ENCODE measurements at regions not wholly inside any gene's neighbourhood (a gene's known extent, or its start where the extent isn't known, plus 50 kb on each side); places are given as distances from the start of the nearest gene placed in this dataset.

DNA sequence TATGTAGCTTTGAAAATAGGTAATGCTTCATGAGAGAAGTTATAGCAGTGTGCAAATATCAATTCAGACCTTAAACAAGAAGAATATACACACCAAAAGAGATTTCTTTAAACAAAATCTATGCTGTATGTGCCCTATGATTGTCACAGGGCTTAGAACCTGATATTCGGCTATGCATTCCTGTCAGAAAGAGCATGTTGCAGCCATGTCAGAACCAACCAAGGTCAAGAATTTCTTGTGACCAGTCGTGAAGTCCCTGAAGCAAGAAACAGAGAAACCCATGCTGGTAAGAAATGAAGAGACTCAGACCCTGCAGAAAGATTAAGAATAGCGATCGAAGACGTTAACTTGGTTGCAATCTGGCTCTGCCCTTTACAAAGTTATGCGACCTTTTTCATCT, 210.3 kb upstream of the SPIN4 start:
- intact Hi-C loops (cut with DNase I; ENCODE audit: low total_unique reads), result no loop called here
- Histone ChIP-seq H3K9me3 (no peaks in the 10 kb centered on the region), H3K27ac (no peak overlapping the region), H3K4me1 (no peaks in the 10 kb centered on the region), H3K4me3 (peak overlapping the region; percentile 59 to 69), H3K27me3 (no peaks in the 10 kb centered on the region), H3K36me3 (ENCODE audit: low read depth, missing control alignments) (no peaks in the 10 kb centered on the region)
- TF ChIP-seq POLR2A (IDR thresholded peaks at IDR 0.05), result no peak
- TF ChIP-seq, protein P1, sequence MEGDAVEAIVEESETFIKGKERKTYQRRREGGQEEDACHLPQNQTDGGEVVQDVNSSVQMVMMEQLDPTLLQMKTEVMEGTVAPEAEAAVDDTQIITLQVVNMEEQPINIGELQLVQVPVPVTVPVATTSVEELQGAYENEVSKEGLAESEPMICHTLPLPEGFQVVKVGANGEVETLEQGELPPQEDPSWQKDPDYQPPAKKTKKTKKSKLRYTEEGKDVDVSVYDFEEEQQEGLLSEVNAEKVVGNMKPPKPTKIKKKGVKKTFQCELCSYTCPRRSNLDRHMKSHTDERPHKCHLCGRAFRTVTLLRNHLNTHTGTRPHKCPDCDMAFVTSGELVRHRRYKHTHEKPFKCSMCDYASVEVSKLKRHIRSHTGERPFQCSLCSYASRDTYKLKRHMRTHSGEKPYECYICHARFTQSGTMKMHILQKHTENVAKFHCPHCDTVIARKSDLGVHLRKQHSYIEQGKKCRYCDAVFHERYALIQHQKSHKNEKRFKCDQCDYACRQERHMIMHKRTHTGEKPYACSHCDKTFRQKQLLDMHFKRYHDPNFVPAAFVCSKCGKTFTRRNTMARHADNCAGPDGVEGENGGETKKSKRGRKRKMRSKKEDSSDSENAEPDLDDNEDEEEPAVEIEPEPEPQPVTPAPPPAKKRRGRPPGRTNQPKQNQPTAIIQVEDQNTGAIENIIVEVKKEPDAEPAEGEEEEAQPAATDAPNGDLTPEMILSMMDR (IDR thresholded peaks at IDR 0.05), result no peak
- 4 to 5% methylated on average over 6 of the region's 6 CpGs for WGBS, 2 donors
- no peak for DNase-seq

DNA sequence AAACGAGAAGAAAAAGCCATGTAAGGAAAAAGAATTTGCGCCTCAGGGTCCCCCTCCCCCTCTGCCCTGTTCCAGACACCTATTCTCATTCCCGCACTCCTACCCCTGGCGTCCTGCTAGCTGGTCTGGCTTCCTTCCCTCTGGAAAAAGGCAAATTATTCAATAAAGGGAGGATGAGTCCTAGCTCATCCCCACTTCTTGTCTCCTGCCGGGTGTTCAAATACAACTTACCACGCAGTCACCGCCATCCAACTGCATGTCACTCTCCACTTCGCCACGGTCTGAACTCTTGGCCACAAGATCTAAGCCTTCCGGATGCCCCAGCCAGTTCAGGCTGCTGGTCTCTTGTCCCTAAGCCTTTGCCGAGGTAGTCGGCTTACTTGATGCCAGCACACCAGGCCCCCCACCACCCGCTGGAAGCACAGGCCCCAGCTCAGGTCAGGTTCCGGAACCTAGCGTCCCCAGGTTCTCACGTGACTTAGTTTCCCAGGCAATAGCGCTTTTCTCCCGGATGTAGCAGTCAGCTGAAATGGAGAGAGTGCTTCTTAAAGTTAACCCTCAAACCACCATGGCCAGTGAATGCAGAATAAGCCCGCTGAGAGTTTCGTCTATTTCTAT, 209.6 kb upstream of the SPIN4 start:
- WGBS, 2 donors, result 1 to 3% methylated on average over 16 to 20 of the region's 20 CpGs
- no peak for TF ChIP-seq POLR2A (IDR thresholded peaks at IDR 0.05)
- TF ChIP-seq, protein P1 (IDR thresholded peaks at IDR 0.05), result no peak
- Histone ChIP-seq H3K4me1 (no peaks in the 10 kb centered on the region), H3K4me3 (peak overlapping the region; percentile 59 to 69), H3K27me3 (no peaks in the 10 kb centered on the region), H3K27ac (peak overlapping the region in 1 of 2 donors; percentile 67), H3K9me3 (no peaks in the 10 kb centered on the region), H3K36me3 (ENCODE audit: low read depth, missing control alignments) (no peaks in the 10 kb centered on the region)
- intact Hi-C loops (cut with DNase I; ENCODE audit: low total_unique reads), result no loop called here
- DNase-seq, result peak; percentile 79

DNA sequence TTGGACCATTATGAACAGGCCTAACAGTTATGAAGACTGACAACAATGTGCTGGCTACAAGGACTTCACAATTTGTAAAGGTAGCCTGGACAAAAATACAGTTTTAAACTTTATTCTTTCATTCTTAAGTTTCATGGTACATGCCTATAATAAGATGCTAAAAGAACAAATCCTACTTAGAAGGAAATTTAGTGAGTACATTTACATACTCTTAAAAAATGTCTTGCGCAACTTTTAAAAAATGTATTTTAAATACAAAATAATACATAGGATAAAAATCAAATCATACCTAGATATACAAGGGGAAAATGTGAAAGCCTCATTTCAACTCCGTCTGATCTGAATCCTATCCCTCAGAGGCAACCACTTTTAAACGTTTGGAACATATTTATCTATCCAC, 200.7 kb upstream of the SPIN4 start:
- intact Hi-C loops (cut with DNase I; ENCODE audit: low total_unique reads), result no loop called here
- H3K9me3 ChIP-seq, result no peaks in the 10 kb centered on the region
- TF ChIP-seq POLR2A (IDR thresholded peaks at IDR 0.05), result no peak
- TF ChIP-seq, protein P1 (IDR thresholded peaks at IDR 0.05), result no peak
- 78 to 80% methylated on average over 3 of the region's 3 CpGs for WGBS, 2 donors
- H3K36me3 ChIP-seq (ENCODE audit: low read depth, missing control alignments), result no peaks in the 10 kb centered on the region
- H3K27ac ChIP-seq, result no peak overlapping the region
- no peak overlapping the region for H3K4me3 ChIP-seq
- no peak for DNase-seq
- no peaks in the 10 kb centered on the region for H3K4me1 ChIP-seq
- H3K27me3 ChIP-seq, result no peaks in the 10 kb centered on the region

DNA sequence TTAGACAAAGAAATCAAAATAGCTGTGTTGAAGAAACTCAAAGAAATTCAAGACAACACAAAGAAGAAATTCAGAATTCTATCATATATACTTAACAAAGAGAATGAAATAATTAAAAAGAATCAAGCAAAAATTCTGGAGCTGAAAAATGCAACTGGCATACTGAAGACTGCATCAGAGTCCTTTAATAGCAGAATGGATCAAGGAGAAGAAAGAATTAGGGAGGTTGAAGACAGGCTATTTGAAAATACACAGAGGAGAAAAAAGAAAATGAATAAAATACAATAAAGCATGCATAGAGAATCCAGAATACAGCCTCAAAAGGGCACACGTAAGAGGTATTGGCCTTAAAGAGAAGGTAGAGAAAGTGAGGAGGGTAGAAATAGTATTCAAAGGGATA, 179.5 kb upstream of the SPIN4 start:
- TF ChIP-seq POLR2A (IDR thresholded peaks at IDR 0.05), result no peak
- TF ChIP-seq, protein P1 (IDR thresholded peaks at IDR 0.05), result no peak
- intact Hi-C loops (cut with DNase I; ENCODE audit: low total_unique reads), result no loop called here
- H3K4me3 ChIP-seq, result no peak overlapping the region
- 69 to 89% methylated on average over 1 of the region's 1 CpG for WGBS, 2 donors
- H3K4me1 ChIP-seq, result no peaks in the 10 kb centered on the region
- H3K36me3 ChIP-seq (ENCODE audit: low read depth, missing control alignments), result no peaks in the 10 kb centered on the region
- no peak overlapping the region for H3K27ac ChIP-seq
- no peaks in the 10 kb centered on the region for H3K9me3 ChIP-seq
- no peak for DNase-seq
- no peaks in the 10 kb centered on the region for H3K27me3 ChIP-seq

DNA sequence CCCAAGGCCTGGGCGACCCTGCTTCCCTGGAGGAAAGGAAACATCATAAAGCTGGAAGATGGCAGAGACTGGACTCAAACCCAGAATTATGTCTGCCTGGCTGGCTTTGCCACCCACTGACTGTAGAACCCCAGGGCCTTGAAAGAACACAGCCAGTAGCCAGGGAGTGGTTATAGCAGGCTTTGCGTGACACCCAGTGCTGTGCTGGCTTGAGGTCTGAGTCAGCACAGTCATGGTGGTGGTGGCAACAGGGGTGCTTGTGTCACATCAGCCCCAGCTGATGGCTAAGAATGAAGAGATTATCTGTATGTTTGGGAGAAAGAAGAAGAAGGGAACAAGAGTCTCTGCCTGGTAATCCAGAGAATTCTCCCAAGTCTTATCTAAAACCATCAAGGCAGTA, 178.8 kb upstream of the SPIN4 start:
- Histone ChIP-seq H3K36me3 (ENCODE audit: low read depth, missing control alignments) (no peaks in the 10 kb centered on the region), H3K27ac (no peak overlapping the region), H3K9me3 (no peaks in the 10 kb centered on the region), H3K4me1 (no peaks in the 10 kb centered on the region), H3K4me3 (no peak overlapping the region), H3K27me3 (no peaks in the 10 kb centered on the region)
- intact Hi-C loops (cut with DNase I; ENCODE audit: low total_unique reads), result no loop called here
- no peak for DNase-seq
- TF ChIP-seq, protein P1 (IDR thresholded peaks at IDR 0.05), result no peak
- TF ChIP-seq POLR2A (IDR thresholded peaks at IDR 0.05), result no peak
- WGBS, 2 donors, result 80 to 92% methylated on average over 2 of the region's 2 CpGs
